ENCODE measurements at regions not wholly inside any gene's neighbourhood (a gene's known extent, or its start where the extent isn't known, plus 50 kb on each side); places are given as distances from the start of the nearest gene placed in this dataset.
"Not testable (repeated sequence)": the region's sequence is repeated elsewhere in the genome, so short reads cannot be mapped to it uniquely, and the experiment has no call there.

DNA sequence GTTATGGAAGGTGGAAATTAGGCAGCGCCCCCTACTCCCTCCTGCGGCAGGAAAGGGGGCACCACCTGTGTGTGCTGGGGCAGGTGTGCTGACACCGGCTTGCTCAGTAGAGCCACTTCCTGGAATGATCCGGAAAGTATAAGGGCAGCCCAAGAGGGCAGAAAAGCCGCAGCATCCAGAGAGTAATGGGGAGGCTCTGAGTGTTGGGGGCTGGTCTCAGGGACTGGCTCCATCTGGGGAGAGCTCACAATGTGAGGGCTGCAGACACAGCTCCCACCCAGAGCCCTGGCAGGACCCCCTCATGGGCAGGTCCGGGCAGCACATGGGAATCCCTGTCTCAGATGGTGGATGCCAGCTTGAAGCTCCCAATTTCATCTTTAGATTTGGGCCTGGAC, 187.6 kb upstream of the C14orf180 start:
- no peak for DNase-seq

DNA sequence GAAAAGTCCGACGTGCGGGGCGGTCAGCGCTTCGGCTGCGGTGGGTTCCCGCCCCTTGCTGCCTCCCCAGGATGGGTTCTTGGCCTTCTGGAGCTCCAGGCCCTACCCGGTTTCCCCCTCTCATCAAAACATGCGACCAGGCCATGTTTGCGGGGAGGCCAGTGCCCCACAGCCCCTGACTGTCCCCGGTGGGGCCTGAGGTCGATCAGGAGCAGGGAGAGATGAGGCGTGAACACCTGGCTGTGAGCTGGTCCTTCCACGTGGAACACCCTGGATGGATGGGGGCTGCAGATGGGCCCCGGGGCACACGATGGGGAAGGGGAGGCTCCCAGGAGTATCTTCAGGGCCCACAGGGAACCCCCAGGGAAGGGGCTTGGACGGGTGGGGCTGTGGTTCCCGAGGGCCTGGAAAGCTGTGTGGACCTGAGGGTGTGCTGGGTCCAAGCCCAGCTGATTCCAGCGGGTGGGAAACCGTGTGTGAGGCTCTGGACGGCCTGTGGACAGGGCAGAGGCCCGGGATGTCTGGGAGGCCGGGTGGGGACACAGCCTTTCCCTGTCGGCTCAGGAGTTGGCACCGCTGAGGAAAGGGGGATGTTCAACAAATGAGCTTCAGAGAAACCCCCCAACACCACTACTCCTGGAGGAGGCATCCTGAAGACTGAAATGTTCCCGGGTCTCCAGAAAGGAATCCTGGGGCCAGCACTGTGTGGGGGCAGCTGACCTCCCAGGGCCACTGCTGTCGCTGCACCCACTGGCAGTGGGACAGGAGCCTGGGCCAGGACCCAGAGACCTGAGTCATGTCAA, 187.0 kb upstream of the C14orf180 start:
- DNase-seq, result no peak

DNA sequence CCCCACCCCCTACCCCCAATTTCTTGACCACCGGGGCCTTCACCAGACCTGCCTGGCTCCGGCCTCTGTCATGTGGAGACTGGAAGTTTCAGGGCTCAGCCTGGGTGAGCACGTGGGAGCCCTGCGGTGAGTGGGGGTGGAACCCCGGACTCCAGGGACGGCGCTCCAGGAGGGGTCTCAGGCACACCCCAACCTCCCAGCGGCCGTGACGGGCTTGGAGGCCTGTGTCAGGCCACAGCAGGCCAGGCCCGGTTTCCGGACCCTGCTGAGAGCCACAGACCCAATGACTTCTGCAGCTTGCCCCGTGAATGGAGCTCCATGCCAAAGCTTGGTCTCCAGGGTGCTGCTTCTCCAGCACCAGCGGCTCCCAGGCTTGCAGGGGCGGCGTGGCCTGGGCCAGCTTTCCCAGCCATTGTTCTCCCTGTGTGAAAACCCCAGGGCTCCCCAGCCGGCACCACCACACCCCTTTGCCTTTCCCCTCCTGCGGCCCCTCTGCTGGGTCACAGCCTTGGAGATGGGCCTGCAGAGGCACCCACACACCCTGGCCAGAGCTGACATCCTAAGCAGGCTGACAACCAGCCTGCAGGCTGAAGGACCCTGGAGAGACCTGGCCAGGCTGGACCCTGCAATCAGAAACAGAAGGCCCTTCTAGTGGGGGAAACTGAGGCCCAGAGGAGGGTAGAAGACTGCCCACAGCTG, 186.2 kb upstream of the C14orf180 start:
- no peak for DNase-seq

- peak; percentile 35 for DNase-seq
These were observed 185.6 kb upstream of the C14orf180 start for GRCh38 chr14:104393898-104394381.

DNA sequence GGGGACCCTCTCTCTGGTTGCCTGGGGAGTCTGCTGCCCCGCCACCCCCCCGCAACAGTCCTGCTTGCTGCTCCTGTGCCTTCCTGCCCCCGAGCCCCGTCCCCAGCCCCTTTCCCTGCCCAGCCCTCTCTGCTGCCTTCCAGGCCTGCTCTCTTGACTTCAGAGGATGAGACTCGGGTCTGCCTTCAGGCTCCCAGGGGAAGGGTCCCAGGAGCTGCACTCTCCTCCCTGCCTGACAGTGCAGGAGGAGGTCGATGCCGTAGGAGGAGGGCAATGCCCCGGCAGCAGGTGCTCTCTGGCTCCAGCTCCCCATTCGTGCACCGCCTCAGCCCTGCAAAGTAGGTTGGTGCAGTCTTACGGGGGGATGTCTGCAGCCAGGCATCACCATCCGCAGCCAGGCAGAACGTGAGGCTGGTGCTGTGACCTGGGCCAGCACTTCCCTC, 185.1 kb upstream of the C14orf180 start:
- no peak for DNase-seq

GRCh38 chr14:104395276-104395675, 184.3 kb upstream of the C14orf180 start:
- no peak for DNase-seq

DNA sequence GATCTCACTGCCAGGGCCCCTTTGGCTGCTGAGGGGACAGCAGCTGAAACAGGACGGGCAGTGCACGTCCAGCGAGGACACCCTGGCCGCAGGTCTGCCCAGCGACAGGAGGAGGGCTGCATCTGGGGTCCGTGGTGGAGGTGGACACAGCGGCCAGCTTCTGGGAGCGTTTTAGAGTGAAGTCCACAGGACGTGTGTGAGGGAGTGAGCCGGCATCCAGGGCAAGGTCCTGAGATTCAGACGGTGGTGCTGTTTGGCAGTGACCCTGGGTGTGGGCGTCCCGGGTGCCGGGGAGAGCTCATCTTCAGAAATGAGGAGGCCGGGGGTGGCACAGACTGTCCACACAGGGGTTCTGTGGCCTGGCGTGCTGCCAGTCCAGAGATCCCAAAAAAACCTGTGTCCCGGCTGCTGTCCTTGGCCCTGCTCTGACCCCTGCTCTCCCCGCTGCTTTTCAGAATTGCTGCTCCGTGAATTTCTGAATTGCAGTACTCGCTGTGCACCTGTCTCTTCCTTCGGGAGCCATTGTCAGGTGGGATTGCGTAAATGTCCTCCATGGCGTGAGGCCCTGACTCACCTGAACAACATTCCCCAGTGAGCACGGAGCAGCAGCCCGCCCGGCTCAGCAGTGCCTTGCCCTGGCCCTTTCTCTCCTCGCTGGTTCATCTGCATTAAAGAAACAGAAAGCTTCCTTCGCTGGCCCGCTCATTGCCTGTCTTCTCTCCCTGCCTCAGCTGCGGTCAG, 183.5 kb upstream of the C14orf180 start:
- DNase-seq, result no peak

DNA sequence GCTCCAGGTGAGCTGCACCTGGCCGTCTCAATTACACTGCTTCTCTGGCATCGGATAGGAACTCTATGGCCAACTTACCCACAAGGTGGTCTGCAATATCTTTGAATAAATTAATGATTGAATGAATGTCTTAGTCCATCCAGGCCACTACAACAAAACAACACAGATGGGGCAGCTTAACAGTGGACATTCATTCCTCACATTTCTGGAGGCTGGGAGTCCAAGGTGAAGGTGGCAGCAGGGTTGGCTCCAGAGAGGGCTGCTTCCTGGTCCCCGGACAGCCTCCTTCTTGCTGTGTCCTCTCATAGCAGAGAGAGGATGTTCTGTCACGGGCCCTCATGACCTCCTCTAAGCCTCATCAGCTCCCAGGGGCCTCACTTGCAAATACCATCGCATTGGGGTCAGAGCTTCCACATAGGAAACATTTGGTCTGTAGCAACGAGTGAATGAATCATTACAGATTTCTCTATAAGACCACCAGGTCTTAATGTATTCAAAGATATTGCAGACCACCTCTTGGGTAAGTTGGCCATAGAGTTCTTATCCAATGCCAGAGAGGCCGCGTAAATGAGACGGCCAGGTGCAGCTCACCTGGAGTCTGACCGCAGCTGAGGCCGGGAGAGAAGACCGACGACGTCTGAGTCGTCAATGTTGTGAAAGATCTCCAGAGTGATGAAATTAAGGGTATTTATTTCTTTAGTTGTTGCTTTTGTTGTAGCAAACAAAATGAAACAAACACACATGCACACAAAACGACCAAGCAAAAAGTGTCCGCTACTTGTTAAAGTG, 182.7 kb upstream of the C14orf180 start:
- DNase-seq, result no peak

DNA sequence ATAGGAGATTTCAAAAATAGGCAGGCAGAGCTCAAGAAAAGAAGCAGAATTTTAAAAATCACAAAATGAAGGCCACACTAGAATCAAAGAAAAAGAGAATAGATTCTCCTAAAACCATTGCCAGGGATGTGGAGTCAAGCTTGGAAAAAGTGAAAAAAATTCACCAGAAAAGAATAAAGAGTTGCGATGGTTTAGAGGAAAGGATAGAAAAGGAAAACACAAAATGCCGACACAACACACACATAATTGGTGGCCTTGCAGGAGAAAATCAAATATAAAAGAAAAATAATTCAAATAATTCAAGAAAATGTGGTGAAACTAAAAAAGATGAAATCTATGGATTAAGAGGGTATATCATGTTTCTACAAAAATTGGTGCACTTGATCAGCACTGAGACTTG, 181.6 kb upstream of the C14orf180 start:
- no peak for DNase-seq

GRCh38 chr14:104398656-104399055, 180.9 kb upstream of the C14orf180 start:
- no peak for DNase-seq

DNA sequence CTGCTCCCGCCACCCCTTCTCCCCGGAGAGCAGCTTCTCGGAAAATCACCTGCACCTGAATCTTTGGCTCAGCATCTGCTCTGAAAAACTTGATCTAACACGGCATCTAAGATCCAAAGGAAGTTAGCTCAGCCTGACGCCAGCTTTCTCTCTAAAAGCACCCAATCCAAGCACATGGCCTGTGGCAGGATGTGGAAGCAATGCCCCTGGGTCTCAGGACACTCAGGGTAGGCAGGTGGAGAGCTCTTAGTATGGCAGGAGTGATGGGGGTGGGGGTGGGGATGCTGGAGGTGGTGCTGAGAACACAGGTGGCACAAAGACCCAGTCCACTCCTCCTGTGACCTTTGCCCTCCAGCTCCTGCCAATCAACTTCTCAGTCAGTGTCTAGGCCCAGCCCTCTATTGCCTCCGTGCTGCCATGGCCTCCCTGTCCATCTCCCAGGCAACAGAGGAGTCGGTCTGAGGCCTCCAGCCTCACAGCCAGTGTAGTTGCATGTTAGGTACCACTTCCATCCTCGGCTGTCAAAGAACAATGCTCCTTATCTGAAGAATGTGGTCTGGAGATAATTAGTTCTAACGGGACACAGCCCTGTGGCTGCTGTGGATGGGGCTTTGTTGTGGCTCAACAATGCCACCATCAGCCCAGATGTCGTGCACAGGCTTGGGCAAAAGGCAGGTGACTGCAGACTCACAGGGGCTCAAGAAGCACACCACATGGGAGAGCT, 180.0 kb upstream of the C14orf180 start:
- DNase-seq, result no peak

GRCh38 chr14:104400355-104400754, 179.2 kb upstream of the C14orf180 start:
- DNase-seq, result no peak

- no peak for DNase-seq
These were observed 177.8 kb upstream of the C14orf180 start for GRCh38 chr14:104401785-104402184.

GRCh38 chr14:104402303-104402702, 177.3 kb upstream of the C14orf180 start:
- DNase-seq, result not testable (repeated sequence)

GRCh38 chr14:104403421-104404220, 175.9 kb upstream of the C14orf180 start:
- no peak for DNase-seq

DNA sequence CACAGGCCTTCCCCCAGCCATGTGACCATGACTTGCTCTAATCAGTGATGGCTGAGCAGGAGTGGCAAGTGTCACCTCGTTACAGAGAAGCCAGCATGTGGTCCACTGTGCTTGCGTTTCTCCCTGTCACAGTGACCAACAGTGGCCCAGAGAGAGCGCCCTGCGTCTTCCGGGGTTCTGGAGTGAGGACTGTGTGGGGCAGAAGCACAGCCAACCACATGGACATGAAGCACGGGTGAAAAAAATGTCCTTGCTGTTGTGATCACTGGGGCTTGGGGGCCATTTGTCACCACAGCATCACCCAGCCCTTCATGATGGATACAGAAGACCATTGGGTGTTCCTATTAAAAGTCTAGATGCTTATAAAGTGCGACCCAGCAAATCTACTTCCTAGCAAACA, 174.6 kb upstream of the C14orf180 start:
- DNase-seq, result no peak

DNA sequence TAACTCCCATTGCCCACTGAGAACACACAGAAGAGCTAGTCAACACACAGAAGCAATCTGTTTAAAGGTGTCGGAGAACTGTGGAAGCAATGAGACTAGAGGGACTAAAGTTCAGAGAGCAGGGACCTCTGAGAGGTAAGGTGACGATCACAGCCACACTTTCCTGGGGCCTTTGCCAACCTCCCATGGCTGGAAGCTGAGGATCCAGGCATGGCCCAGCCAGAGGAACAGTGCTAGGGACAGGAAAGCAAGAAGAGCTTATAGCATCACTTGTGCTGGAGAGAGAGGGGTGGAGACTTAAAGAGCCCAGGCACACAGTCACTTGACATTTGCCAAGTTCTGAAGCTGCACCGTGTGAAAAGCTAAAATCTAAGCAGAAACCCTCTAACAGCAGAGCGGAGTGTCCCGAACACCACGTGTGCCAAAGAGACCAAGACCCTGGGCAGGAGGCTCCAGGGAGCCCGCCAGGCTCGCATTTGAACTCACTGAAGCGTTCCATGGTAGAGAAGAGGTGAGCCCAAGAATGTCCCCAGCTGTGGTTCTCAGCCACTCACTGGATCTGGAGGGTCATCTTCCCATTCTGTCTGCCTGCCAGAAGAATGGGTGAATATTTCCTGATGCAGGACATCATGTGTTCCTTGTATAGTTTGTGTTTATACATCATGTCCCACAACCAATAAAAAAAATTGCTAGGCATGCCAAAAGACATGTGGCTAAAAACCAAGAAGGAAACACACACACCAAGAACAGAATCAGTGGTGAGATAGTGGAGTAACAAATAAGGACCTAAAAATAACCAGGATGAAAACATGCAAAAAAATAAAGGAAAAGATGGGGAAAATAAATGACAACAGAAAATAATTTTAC, 174.0 kb upstream of the C14orf180 start:
- DNase-seq, result no peak

DNA sequence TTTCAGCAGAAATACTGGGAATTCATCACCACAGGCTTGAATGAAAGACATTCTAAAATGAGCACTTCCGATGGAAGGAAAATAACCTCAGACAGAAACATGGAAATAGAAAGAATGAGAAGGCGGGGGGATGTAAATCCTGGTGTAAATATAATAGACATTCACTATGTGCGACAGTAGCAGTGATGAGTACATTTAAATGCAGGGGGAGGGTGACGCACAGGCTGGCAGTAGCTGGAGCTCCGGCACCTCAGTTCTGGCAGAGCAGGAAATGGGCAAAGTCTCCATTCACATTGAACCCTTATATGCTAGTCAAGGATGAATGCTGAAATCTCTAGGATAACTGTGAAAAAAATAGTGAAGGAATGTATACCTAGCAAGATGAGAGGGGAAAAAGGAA, 172.7 kb upstream of the C14orf180 start:
- DNase-seq, result no peak

GRCh38 chr14:104416383-104416782, 163.2 kb upstream of the C14orf180 start:
- no peak for DNase-seq

DNA sequence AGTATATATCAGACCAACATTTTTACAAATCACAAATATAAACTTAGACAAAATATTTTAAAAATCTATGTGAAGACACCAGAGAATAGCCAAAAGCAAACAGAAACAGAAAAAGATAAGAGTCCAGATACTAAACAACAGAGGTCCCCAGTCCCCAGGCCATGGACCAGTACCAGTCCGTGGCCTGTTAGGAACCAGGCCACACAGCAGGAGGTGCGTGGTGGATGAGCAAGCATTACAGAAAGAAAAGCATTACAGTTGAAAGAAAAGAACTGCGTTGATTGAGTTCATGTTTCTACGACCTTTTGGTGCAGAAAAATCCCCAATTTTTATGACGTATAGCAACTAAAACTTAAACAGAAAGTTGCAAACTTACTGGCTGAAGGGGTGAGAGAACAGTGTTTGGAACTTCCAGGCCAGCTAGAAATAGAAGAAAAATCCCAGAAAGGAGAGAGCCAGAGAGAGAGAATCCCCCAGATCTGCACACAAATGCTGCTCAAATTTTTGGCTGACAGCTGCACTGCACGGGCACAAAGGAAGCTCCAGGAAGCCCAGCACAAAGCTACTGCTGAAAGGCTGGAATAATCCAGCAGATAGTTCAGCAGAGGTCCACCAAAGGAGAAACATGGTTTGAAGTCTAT, 159.6 kb upstream of the C14orf180 start:
- DNase-seq, result no peak
